ENCODE measurements at regions not wholly inside any gene's neighbourhood (a gene's known extent, or its start where the extent isn't known, plus 50 kb on each side); places are given as distances from the start of the nearest gene placed in this dataset.

- TF ChIP-seq FOXJ3 (CRISPR knock-in tag; IDR thresholded peaks at IDR 0.05) (no peak), EP300 (IDR thresholded peaks at IDR 0.05; ENCODE audit: borderline replicate concordance in 1 of 2, low read depth in 1 of 2, low read length in 1 of 2) (no peak), CTCF (IDR thresholded peaks at IDR 0.05) (no peak), JUND (IDR thresholded peaks at IDR 0.05) (no peak), IRF3 (IDR thresholded peaks at IDR 0.05; ENCODE audit: low read depth, low read length) (no peak), POLR2AphosphoS5 (IDR thresholded peaks at IDR 0.05; ENCODE audit: low read depth, low read length) (no peak), MAX (IDR thresholded peaks at IDR 0.05; ENCODE audit: low read depth) (no peak), YY1 (IDR thresholded peaks at IDR 0.05; ENCODE audit: low read depth) (no peak), TAF1 (IDR thresholded peaks at IDR 0.05; ENCODE audit: borderline replicate concordance, low read depth, low read length) (no peak)
Measured at GRCh38 chr4:123978637-123979036, 582.0 kb downstream of the SPRY1 start.

All from SK-N-SH (cell line).